Tibial nerve (tissue), 4 donors: ENCODE measurements at regions not wholly inside any gene's neighbourhood (a gene's known extent, or its start where the extent isn't known, plus 50 kb on each side); places are given as distances from the start of the nearest gene placed in this dataset.

Source experiments
- DNase-seq, 2 donors: peaks; one replicate each; pipeline ENCODE4 v3.0.0-alpha.2; 2019; ENCODE audit warnings: low spot score in 2 of 2
- H3K27ac ChIP-seq, 4 donors: fragments of 200-600 bp; sonication (generic) in 3 of 4; one replicate each; pipeline ENCODE4 v1.5.1; 2017 to 2019; ENCODE audit warnings: mild to moderate bottlenecking in 1 of 4
- H3K27me3 ChIP-seq, 2 donors: fragments of 200-600 bp; sonication (generic) in 1 of 2; one replicate each; pipeline versions ENCODE4 v1.5.1 to v1.6.0; 2017 to 2019
- H3K36me3 ChIP-seq, 3 donors: fragments of 200-600 bp; sonication (generic); one replicate each; pipeline ENCODE4 v1.5.1; 2018 to 2019
- H3K4me1 ChIP-seq, 4 donors: fragments of 200-600 bp; sonication (generic) in 3 of 4; one replicate each; pipeline ENCODE4 v1.5.1; 2017 to 2019
- H3K4me3 ChIP-seq, 4 donors: fragments of 200-600 bp; sonication (generic) in 3 of 4; one replicate each; pipeline ENCODE4 v1.5.1; 2017 to 2019; ENCODE audit warnings: mild to moderate bottlenecking in 1 of 4, moderate library complexity in 1 of 4
- H3K9me3 ChIP-seq, 4 donors: fragments of 200-600 bp; sonication (generic) in 3 of 4; one replicate each; pipeline ENCODE4 v1.5.1; 2017 to 2019
- EP300 ChIP-seq, 2 donors: sonication (generic); formaldehyde crosslinking; IDR thresholded peaks; one replicate each; pipeline ENCODE4 v1.6.1; 2017; ENCODE audit warnings: antibody characterized with exemption in 2 of 2, mild to moderate bottlenecking in 1 of 2
- POLR2A ChIP-seq, 2 donors: fragments of 450-650 bp; IDR thresholded peaks; one replicate each; pipeline ENCODE4 v1.6.1; 2017; ENCODE audit warnings: antibody characterized with exemption in 2 of 2, mild to moderate bottlenecking in 2 of 2, moderate library complexity in 2 of 2
- WGBS, 2 donors: methylation state at CpG; one replicate each; pipeline ENCODE4 v1.1.5; 2018; 5-methylcytosine and 5-hydroxymethylcytosine counted together
- TF ChIP-seq, protein P1 (sequence below), 5 experiments: fragments of 200-600 bp in 3 of 5; fragments of 450-650 bp in 2 of 5; sonication (generic) in 3 of 5; IDR thresholded peaks; one replicate each; pipeline ENCODE4 v1.5.1; 2016 to 2019; ENCODE audit warnings: antibody characterized with exemption in 5 of 5, mild to moderate bottlenecking in 3 of 5, moderate library complexity in 2 of 5

- H3K4me1 ChIP-seq: peaks cover 0 to 14% (median 0%) of the 10 kb centered on the region in 4 donors
- no peak overlapping the region for H3K4me3 ChIP-seq
- no peaks in the 10 kb centered on the region for H3K9me3 ChIP-seq
- TF ChIP-seq POLR2A (IDR thresholded peaks at IDR 0.05): no peak
- H3K27me3 ChIP-seq: no peaks in the 10 kb centered on the region
- WGBS, 2 donors: 69 to 71% methylated on average over 5 of the region's 5 CpGs
- no peaks in the 10 kb centered on the region for H3K36me3 ChIP-seq
- no peak for DNase-seq
- H3K27ac ChIP-seq: no peak overlapping the region
These were observed 151.3 kb downstream of the BTG1 start for GRCh38 chr12:91994208-91994797.

DNA sequence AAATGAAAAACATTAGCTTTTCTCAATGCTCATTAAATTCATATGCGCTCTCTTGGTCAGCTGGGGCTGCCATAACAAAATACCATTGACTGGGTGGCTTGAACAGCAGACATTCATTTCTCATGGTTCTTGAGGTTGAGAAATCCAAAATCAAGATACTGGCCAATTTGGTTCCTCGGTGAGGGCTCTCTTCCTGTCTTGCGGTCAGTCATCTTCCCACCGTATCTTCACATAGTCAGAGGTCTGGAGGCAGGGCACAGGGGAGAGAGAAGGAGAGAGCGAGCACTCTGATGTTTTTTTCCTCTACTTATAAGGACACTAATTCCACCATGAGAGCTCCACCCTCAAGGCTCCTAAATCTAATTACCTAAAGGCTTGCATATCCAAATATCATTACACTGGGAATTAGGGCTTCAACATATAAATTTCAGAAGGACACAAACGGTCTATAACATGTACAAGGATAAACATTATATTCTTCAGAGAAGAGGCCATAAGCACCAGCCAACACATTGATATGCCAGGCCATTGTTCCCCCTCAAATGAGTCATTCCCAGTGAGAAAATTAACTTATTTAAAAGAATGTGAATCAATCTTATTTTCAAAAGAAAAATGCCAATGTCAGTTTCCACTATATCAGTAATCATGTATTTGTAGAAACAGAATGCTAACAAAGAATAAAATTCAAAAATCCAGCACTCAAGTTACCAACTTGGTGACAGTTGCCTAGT lies 152.2 kb downstream of the BTG1 start:
- TF ChIP-seq EP300 (IDR thresholded peaks at IDR 0.05) (no peak), POLR2A (IDR thresholded peaks at IDR 0.05) (no peak)
- TF ChIP-seq, protein P1, sequence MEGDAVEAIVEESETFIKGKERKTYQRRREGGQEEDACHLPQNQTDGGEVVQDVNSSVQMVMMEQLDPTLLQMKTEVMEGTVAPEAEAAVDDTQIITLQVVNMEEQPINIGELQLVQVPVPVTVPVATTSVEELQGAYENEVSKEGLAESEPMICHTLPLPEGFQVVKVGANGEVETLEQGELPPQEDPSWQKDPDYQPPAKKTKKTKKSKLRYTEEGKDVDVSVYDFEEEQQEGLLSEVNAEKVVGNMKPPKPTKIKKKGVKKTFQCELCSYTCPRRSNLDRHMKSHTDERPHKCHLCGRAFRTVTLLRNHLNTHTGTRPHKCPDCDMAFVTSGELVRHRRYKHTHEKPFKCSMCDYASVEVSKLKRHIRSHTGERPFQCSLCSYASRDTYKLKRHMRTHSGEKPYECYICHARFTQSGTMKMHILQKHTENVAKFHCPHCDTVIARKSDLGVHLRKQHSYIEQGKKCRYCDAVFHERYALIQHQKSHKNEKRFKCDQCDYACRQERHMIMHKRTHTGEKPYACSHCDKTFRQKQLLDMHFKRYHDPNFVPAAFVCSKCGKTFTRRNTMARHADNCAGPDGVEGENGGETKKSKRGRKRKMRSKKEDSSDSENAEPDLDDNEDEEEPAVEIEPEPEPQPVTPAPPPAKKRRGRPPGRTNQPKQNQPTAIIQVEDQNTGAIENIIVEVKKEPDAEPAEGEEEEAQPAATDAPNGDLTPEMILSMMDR (IDR thresholded peaks at IDR 0.05): no peak
- Histone ChIP-seq H3K27ac (no peak overlapping the region), H3K36me3 (no peaks in the 10 kb centered on the region), H3K4me3 (no peak overlapping the region), H3K9me3 (no peaks in the 10 kb centered on the region), H3K4me1 (peaks cover 0 to 14% (median under 1%) of the 10 kb centered on the region in 4 donors), H3K27me3 (no peaks in the 10 kb centered on the region)
- 86 to 87% methylated on average over 6 of the region's 6 CpGs for WGBS, 2 donors
- no peak for DNase-seq

DNA sequence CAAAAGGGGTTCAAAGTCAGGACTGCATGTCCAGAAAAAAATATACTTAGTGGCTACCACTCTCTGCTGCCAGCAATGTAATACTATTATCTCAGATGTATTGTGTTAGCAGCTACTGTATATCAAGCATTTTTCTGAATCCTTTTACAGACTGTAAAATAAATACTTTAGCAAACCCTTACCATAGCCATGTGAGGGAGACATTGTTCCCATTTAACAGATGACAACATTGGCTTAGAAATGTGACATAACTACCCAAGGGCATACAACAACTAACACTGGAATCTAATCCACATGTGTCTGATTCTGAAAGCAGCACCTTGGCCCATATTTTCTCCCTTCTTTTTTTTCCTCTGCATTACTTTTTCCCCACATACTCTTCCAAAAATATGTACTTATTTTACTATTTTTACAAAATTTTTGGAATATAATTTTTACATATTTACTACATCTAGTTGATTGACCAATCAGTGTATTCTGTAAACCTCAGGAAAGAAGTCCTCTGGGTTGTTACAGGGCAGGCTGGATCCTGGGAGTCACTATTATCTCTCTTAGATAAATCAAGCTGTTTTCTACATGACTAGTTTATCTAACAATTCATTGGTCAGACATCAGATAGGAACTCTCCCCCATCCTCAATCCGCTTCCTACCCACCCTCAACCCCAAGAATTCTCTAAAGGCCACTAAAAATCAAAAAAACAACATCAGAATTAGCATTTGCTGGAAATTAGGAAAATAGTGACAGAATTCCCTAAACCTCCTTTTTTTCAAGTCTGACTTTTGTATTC lies 154.1 kb downstream of the BTG1 start:
- WGBS, 2 donors: 82 to 88% methylated on average over 1 of the region's 1 CpG
- H3K4me3 ChIP-seq: no peak overlapping the region
- no peak for TF ChIP-seq POLR2A (IDR thresholded peaks at IDR 0.05)
- TF ChIP-seq, protein P1 (IDR thresholded peaks at IDR 0.05): no peak
- TF ChIP-seq EP300 (IDR thresholded peaks at IDR 0.05): no peak
- H3K4me1 ChIP-seq: peaks cover 0 to 24% (median 4%) of the 10 kb centered on the region in 4 donors
- no peaks in the 10 kb centered on the region for H3K36me3 ChIP-seq
- no peaks in the 10 kb centered on the region for H3K27me3 ChIP-seq
- no peaks in the 10 kb centered on the region for H3K9me3 ChIP-seq
- no peak for DNase-seq
- H3K27ac ChIP-seq: peak overlapping the region in 1 of 4 donors; percentile 4

DNA sequence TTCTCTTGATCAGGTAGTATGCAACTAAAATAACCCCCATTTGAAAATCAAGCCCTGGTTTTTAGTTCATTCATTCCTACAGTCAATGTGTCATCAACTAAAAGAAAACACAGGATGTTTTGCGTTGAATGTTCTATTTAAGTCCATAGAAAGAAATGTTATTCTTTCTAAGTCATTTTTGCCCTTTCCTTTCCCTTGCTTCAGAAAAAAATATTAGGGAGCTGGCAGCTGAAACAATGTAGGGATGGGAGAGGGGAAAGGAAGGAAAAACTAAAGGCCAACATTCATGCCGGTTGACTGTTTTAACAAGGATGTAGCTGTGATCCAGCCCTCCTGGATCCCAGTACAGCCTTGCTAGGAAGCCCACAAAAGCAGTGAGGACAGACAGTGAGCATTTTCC lies 155.1 kb downstream of the BTG1 start:
- H3K4me3 ChIP-seq: no peak overlapping the region
- no peak for DNase-seq
- H3K4me1 ChIP-seq: peaks cover 0 to 26% (median 4%) of the 10 kb centered on the region in 4 donors
- TF ChIP-seq, protein P1 (IDR thresholded peaks at IDR 0.05): no peak
- TF ChIP-seq POLR2A (IDR thresholded peaks at IDR 0.05) (no peak), EP300 (IDR thresholded peaks at IDR 0.05) (no peak)
- no peaks in the 10 kb centered on the region for H3K9me3 ChIP-seq
- H3K27me3 ChIP-seq: no peaks in the 10 kb centered on the region
- H3K27ac ChIP-seq: peak overlapping the region in 2 of 4 donors; percentile 20 to 33
- WGBS, 2 donors: 20 to 21% methylated on average over 2 of the region's 2 CpGs
- H3K36me3 ChIP-seq: no peaks in the 10 kb centered on the region

GRCh38 chr12:91989143-91989542 lies 156.5 kb downstream of the BTG1 start:
- Histone ChIP-seq H3K9me3 (no peaks in the 10 kb centered on the region), H3K27me3 (no peaks in the 10 kb centered on the region), H3K4me3 (no peak overlapping the region), H3K4me1 (peaks cover 0 to 37% (median 4%) of the 10 kb centered on the region in 4 donors), H3K27ac (no peak overlapping the region), H3K36me3 (no peaks in the 10 kb centered on the region)
- no peak for DNase-seq
- no peak for TF ChIP-seq POLR2A (IDR thresholded peaks at IDR 0.05)
- TF ChIP-seq EP300 (IDR thresholded peaks at IDR 0.05): no peak
- TF ChIP-seq, protein P1 (IDR thresholded peaks at IDR 0.05): no peak
- WGBS, 2 donors: 74% methylated on average over 1 of the region's 1 CpG
